Upper lobe of left lung (tissue), 4 donors: ENCODE measurements at regions not wholly inside any gene's neighbourhood (a gene's known extent, or its start where the extent isn't known, plus 50 kb on each side); places are given as distances from the start of the nearest gene placed in this dataset.

Source experiments
- EP300 ChIP-seq, 4 donors: sonication (generic); formaldehyde crosslinking; IDR thresholded peaks; one replicate each; pipeline ENCODE4 v1.5.1; 2017; ENCODE audit warnings: antibody characterized with exemption in 4 of 4, control low read depth in 2 of 4
- POLR2A ChIP-seq, 4 donors: fragments of 450-650 bp; IDR thresholded peaks; one replicate each; pipeline ENCODE4 v1.5.1; 2016 to 2017; ENCODE audit warnings: antibody characterized with exemption in 4 of 4, mild to moderate bottlenecking in 2 of 4
- TF ChIP-seq, protein P1 (sequence below), 6 experiments: fragments of 450-650 bp in 4 of 6; fragments of 200-600 bp in 2 of 6; sonication (generic) in 2 of 6; IDR thresholded peaks; one replicate each; pipeline ENCODE4 v1.5.1; 2016 to 2019; ENCODE audit warnings: antibody characterized with exemption in 6 of 6

DNA sequence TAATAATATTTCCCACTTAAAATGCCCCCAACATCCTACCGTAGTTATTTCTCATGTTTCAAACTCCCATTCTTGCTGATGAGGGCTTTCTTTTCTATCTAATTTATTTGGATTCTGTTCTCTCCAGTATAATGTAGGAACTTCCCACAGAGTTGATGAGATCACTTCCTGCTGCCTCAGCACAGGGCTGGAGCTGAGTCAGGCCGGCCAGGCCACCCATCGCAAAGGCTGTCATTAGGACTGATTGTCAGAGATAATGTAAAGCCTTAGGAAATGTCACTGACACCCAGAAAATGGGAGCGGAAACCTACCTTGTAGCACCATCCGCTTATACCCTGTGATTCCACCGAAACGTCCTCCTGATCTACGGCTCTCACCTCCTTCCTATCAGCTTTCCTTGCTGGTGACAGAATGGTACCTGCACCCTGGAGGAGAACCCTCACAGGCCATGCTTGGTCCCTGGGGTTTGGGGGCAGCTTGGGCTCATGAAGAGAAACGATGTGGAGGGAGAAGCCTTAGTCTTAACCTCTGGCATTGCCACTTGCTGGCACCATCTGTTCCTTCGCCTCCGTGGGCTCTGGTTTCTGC lies 672.8 kb upstream of the ID2 start:
- TF ChIP-seq, protein P1, sequence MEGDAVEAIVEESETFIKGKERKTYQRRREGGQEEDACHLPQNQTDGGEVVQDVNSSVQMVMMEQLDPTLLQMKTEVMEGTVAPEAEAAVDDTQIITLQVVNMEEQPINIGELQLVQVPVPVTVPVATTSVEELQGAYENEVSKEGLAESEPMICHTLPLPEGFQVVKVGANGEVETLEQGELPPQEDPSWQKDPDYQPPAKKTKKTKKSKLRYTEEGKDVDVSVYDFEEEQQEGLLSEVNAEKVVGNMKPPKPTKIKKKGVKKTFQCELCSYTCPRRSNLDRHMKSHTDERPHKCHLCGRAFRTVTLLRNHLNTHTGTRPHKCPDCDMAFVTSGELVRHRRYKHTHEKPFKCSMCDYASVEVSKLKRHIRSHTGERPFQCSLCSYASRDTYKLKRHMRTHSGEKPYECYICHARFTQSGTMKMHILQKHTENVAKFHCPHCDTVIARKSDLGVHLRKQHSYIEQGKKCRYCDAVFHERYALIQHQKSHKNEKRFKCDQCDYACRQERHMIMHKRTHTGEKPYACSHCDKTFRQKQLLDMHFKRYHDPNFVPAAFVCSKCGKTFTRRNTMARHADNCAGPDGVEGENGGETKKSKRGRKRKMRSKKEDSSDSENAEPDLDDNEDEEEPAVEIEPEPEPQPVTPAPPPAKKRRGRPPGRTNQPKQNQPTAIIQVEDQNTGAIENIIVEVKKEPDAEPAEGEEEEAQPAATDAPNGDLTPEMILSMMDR (IDR thresholded peaks at IDR 0.05), result no peak
- TF ChIP-seq EP300 (IDR thresholded peaks at IDR 0.05) (no peak), POLR2A (IDR thresholded peaks at IDR 0.05) (no peak)
